Neuronal stem cell (in vitro differentiated cells): ENCODE measurements at regions not wholly inside any gene's neighbourhood (a gene's known extent, or its start where the extent isn't known, plus 50 kb on each side); places are given as distances from the start of the nearest gene placed in this dataset.

ENCODE experiments used
- DNase-seq: peaks from one replicate; pipeline ENCODE4 v3.0.0-alpha.2; 2013; ENCODE audit warnings: low spot score
- H2AFZ ChIP-seq: one replicate; pipeline ENCODE4 v1.6.1; 2013; ENCODE audit warnings: mild to moderate bottlenecking, low read length, inconsistent platforms
- H2AK5ac ChIP-seq: 2 replicates; pipeline ENCODE4 v1.6.1; 2013; ENCODE audit warnings: low read depth, mild to moderate bottlenecking, inconsistent platforms, low read length, moderate library complexity, mixed read lengths
- H2BK120ac ChIP-seq: 2 replicates; pipeline ENCODE4 v1.6.1; 2013; ENCODE audit warnings: low read depth, mild to moderate bottlenecking, inconsistent platforms, low read length, moderate library complexity, mixed read lengths
- H2BK12ac ChIP-seq: one replicate; pipeline ENCODE4 v1.6.1; 2013; ENCODE audit warnings: low read length, inconsistent platforms
- H2BK15ac ChIP-seq: 2 replicates; pipeline ENCODE4 v1.6.1; 2013; ENCODE audit warnings: mild to moderate bottlenecking, low read length, inconsistent platforms, mixed read lengths
- H2BK5ac ChIP-seq: one replicate; pipeline ENCODE4 v1.6.1; 2013; ENCODE audit warnings: inconsistent platforms, mild to moderate bottlenecking, low read length, moderate library complexity
- H3K14ac ChIP-seq: one replicate; pipeline ENCODE4 v1.6.1; 2013; ENCODE audit warnings: low read length, inconsistent platforms
- H3K18ac ChIP-seq: 2 replicates; pipeline ENCODE4 v1.6.1; 2013; ENCODE audit warnings: low read length, inconsistent platforms
- H3K23ac ChIP-seq: 2 replicates; pipeline ENCODE4 v1.6.1; 2013; ENCODE audit warnings: low read depth, mild to moderate bottlenecking, mixed read lengths, low read length, inconsistent platforms; ENCODE audit not compliant: poor library complexity
- H3K27ac ChIP-seq: replicated peaks from 3 replicates; pipeline ENCODE4 v1.5.1; 2013; ENCODE audit warnings: low read length, inconsistent platforms
- H3K27me3 ChIP-seq, 3 experiments: 2 replicates each; pipeline ENCODE4 v1.6.1; 2013; ENCODE audit warnings: low read length in 3 of 3, mild to moderate bottlenecking in 2 of 3, inconsistent platforms in 1 of 3, low read depth in 1 of 3, mixed read lengths in 1 of 3, moderate library complexity in 1 of 3; ENCODE audit not compliant: control insufficient read depth in 3 of 3, insufficient read depth in 3 of 3
- H3K36me3 ChIP-seq, 2 donors: replicated peaks in 1 of 2; 2 replicates each; pipeline ENCODE4 v1.6.1; 2013; ENCODE audit warnings: low read length in 2 of 2; ENCODE audit not compliant: control insufficient read depth in 2 of 2, insufficient read depth in 2 of 2
- H3K4ac ChIP-seq: 2 replicates; pipeline ENCODE4 v1.6.1; 2013; ENCODE audit warnings: inconsistent platforms, mild to moderate bottlenecking, low read length, moderate library complexity
- H3K4me1 ChIP-seq, 2 donors: 1 replicate in 1 of 2; 2 replicates in 1 of 2; pipeline ENCODE4 v1.6.1; 2013; ENCODE audit warnings: low read length in 2 of 2, low read depth in 1 of 2; ENCODE audit not compliant: control insufficient read depth in 2 of 2, insufficient read depth in 1 of 2
- H3K4me2 ChIP-seq: one replicate; pipeline ENCODE4 v1.6.1; 2013; ENCODE audit warnings: mild to moderate bottlenecking, low read length, inconsistent platforms; ENCODE audit not compliant: insufficient read depth, poor library complexity, severe bottlenecking
- H3K4me3 ChIP-seq, 2 donors: 2 replicates each; pipeline ENCODE4 v1.5.1; 2013; ENCODE audit warnings: low read length in 2 of 2, mild to moderate bottlenecking in 2 of 2, inconsistent platforms in 1 of 2, moderate library complexity in 1 of 2
- H3K79me1 ChIP-seq: one replicate; pipeline ENCODE4 v1.6.1; 2013; ENCODE audit warnings: low read depth, mild to moderate bottlenecking, inconsistent platforms, low read length, moderate library complexity
- H3K9ac ChIP-seq: one replicate; pipeline ENCODE4 v1.6.1; 2013; ENCODE audit warnings: mild to moderate bottlenecking, low read depth, low read length, inconsistent platforms; ENCODE audit not compliant: poor library complexity
- H3K9me3 ChIP-seq, 2 donors: replicated peaks in 1 of 2; 2 replicates each; pipeline versions ENCODE3 to v1.6.1; 2013; ENCODE audit warnings: low read length in 2 of 2, mild to moderate bottlenecking in 2 of 2, inconsistent platforms in 1 of 2, low read depth in 1 of 2, mixed read lengths in 1 of 2, moderate library complexity in 1 of 2; ENCODE audit not compliant: control insufficient read depth in 2 of 2, insufficient read depth in 1 of 2
- H4K8ac ChIP-seq: one replicate; pipeline ENCODE4 v1.6.1; 2013; ENCODE audit warnings: low read depth, mild to moderate bottlenecking, inconsistent platforms, low read length, moderate library complexity
- H4K91ac ChIP-seq: one replicate; pipeline ENCODE4 v1.6.1; 2013; ENCODE audit warnings: low read length, low read depth, mild to moderate bottlenecking, inconsistent platforms; ENCODE audit not compliant: poor library complexity
- WGBS, 2 donors: extraction: QIAGEN DNeasy Blood & Tissue Kit; methylation state at CpG; one replicate each; pipeline ENCODE4 v1.1.7; 2013; ENCODE audit warnings: missing lambda C conversion rate in 2 of 2, mixed read lengths in 1 of 2; ENCODE audit not compliant: insufficient read length in 2 of 2, insufficient replicate concordance in 1 of 2; ENCODE audit errors: extremely low coverage in 2 of 2; 5-methylcytosine and 5-hydroxymethylcytosine counted together

DNA sequence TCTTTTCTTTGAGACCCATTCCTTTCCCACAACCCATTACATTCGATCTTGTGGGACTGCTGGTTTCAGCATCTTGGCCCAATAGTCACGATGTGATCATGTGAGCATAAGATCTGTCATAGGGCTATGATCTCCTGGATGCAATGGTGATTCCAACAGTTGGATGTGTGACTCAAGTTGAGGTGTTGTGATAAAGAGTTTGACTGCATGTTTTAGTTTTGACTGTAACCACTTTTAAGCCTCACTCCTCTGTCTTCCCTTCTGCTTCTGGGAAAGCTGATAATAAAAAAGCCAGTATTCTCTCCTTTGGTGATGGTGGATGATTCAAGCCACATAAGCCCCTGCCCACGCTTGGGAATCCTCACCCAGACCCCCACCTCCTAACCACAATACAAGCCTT lies 117.0 kb upstream of the ASCC3 start:
- no peak overlapping the region for H2BK120ac ChIP-seq
- no peaks in the 10 kb centered on the region for H3K27me3 ChIP-seq
- H4K91ac ChIP-seq, result no peak overlapping the region
- no peak overlapping the region for H3K4me3 ChIP-seq
- no peak for DNase-seq
- H3K14ac ChIP-seq, result no peak overlapping the region
- H3K36me3 ChIP-seq, result no peaks in the 10 kb centered on the region
- H3K4me2 ChIP-seq, result no peak overlapping the region
- H3K18ac ChIP-seq, result no peak overlapping the region
- H3K9ac ChIP-seq, result no peak overlapping the region
- no peak overlapping the region for H2BK5ac ChIP-seq
- H3K9me3 ChIP-seq, result no peaks in the 10 kb centered on the region
- no peak overlapping the region for H2BK12ac ChIP-seq
- H2BK15ac ChIP-seq, result no peak overlapping the region
- no peaks in the 10 kb centered on the region for H3K4me1 ChIP-seq
- H3K27ac ChIP-seq, result no peak overlapping the region
- H2AFZ ChIP-seq, result no peak overlapping the region
- no CpG with 5 or more reads among the region's 3 CpGs for WGBS, 2 donors
- no peaks in the 10 kb centered on the region for H3K79me1 ChIP-seq
- no peak overlapping the region for H3K23ac ChIP-seq
- H3K4ac ChIP-seq, result no peak overlapping the region
- H2AK5ac ChIP-seq, result no peak overlapping the region
- H4K8ac ChIP-seq, result no peak overlapping the region

DNA sequence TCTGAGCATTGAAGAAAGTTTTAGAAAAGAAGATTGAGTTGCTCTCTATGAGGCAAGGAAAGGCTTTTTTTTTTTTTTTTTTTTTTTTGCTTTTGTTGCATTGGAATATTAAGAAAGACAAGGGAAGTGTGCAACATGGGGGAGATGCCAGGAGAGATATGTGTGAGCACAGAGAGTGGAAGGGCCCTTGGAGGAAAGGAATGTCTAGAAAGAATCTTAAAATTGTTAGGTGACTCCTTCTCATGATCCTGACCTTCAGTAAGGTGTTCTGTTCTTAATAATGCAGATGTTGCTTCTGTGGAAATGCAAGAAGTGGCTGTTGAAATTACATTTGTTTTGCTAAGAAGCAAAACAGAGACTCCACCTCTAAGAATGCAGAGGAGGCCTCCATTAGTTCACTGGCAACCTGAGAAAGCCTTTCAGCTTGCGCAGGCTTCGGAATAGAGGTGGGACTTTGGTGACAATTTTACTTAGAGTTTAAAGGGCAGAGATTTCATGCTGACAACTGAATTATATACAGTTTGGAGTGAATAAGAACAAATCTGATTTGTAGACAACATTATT lies 118.0 kb upstream of the ASCC3 start:
- H3K36me3 ChIP-seq, result no peaks in the 10 kb centered on the region
- H2AFZ ChIP-seq, result no peak overlapping the region
- no peak overlapping the region for H2BK120ac ChIP-seq
- no peaks in the 10 kb centered on the region for H3K79me1 ChIP-seq
- no peak overlapping the region for H4K91ac ChIP-seq
- H3K4me2 ChIP-seq, result no peak overlapping the region
- no peak overlapping the region for H3K4me3 ChIP-seq
- no peak overlapping the region for H3K27ac ChIP-seq
- H3K18ac ChIP-seq, result no peak overlapping the region
- H2BK5ac ChIP-seq, result no peak overlapping the region
- no peak overlapping the region for H3K4ac ChIP-seq
- no peaks in the 10 kb centered on the region for H3K27me3 ChIP-seq
- DNase-seq, result no peak
- H3K23ac ChIP-seq, result no peak overlapping the region
- no peak overlapping the region for H2BK12ac ChIP-seq
- H3K9me3 ChIP-seq, result no peaks in the 10 kb centered on the region
- no peak overlapping the region for H3K14ac ChIP-seq
- no peak overlapping the region for H4K8ac ChIP-seq
- H3K4me1 ChIP-seq, result no peaks in the 10 kb centered on the region
- WGBS, 2 donors, result no CpG with 5 or more reads among the region's 2 CpGs
- H2AK5ac ChIP-seq, result no peak overlapping the region
- no peak overlapping the region for H2BK15ac ChIP-seq
- no peak overlapping the region for H3K9ac ChIP-seq

DNA sequence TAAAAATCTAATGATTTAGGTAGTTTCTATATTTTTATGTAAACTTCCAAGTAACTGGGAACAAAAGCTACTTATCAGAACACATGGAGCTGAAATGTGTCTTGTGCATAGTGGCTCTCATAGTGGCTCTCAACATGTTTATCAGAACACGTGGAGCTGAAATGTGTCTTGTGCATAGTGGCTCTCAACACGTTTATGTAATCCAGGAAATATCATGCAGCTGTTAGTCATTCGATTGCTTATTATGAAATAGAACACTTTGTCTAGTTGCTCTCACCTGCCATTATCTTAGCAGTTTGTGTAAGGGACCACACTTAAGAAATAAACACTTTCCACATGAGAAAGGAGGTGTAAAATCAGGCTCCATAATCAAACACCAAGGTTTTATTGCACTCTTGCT lies 119.2 kb upstream of the ASCC3 start:
- no peaks in the 10 kb centered on the region for H3K27me3 ChIP-seq

DNA sequence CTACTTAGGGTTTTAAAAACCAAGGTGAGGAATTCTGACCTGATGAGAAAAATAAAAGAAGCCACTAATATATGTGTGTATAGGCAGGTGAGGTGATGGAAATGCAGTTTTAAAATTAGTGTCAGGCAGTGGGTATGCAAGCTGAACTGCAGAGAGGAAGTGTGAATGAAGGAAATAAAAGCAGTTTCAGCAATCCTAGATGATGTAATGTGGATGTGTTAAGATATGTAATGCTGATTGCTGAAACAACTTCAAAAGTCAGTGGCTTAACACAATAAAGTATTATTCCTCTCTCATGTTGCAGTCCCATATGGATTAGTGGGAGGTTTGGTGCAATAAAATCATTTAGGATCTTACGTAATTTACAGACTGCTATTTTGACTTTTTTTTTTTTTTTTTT lies 119.9 kb upstream of the ASCC3 start:
- H2BK15ac ChIP-seq, result no peak overlapping the region
- H4K8ac ChIP-seq, result no peak overlapping the region
- H3K23ac ChIP-seq, result no peak overlapping the region
- no peak overlapping the region for H3K9ac ChIP-seq
- no peaks in the 10 kb centered on the region for H3K79me1 ChIP-seq
- H3K14ac ChIP-seq, result no peak overlapping the region
- H2AK5ac ChIP-seq, result no peak overlapping the region
- no peak overlapping the region for H3K27ac ChIP-seq
- H3K4me1 ChIP-seq, result no peaks in the 10 kb centered on the region
- no peak overlapping the region for H2AFZ ChIP-seq
- H2BK12ac ChIP-seq, result no peak overlapping the region
- WGBS, 2 donors, result no CpG with 5 or more reads among the region's 1 CpG
- DNase-seq, result no peak
- no peak overlapping the region for H3K4ac ChIP-seq
- H2BK120ac ChIP-seq, result no peak overlapping the region
- no peaks in the 10 kb centered on the region for H3K9me3 ChIP-seq
- H3K4me2 ChIP-seq, result no peak overlapping the region
- no peak overlapping the region for H3K4me3 ChIP-seq
- H4K91ac ChIP-seq, result no peak overlapping the region
- H3K36me3 ChIP-seq, result no peaks in the 10 kb centered on the region
- H3K18ac ChIP-seq, result no peak overlapping the region
- no peaks in the 10 kb centered on the region for H3K27me3 ChIP-seq
- H2BK5ac ChIP-seq, result no peak overlapping the region

More for the DNA sequence above, 119.2 kb upstream of the ASCC3 start:
- Histone ChIP-seq H2BK5ac (no peak overlapping the region), H2AK5ac (no peak overlapping the region), H4K8ac (no peak overlapping the region), H3K18ac (no peak overlapping the region), H3K9ac (no peak overlapping the region), H3K4me2 (no peak overlapping the region), H3K27ac (no peak overlapping the region), H2BK120ac (no peak overlapping the region), H3K4me3 (no peak overlapping the region), H3K36me3 (no peaks in the 10 kb centered on the region), H3K4ac (no peak overlapping the region), H2BK12ac (no peak overlapping the region), H2BK15ac (no peak overlapping the region), H4K91ac (no peak overlapping the region), H2AFZ (no peak overlapping the region), H3K9me3 (no peaks in the 10 kb centered on the region), H3K79me1 (no peaks in the 10 kb centered on the region), H3K23ac (no peak overlapping the region), H3K14ac (no peak overlapping the region), H3K4me1 (no peaks in the 10 kb centered on the region)
- DNase-seq, result no peak
- no CpG with 5 or more reads among the region's 3 CpGs for WGBS, 2 donors
